HG03565 (cell line): ENCODE measurements at regions not wholly inside any gene's neighbourhood (a gene's known extent, or its start where the extent isn't known, plus 50 kb on each side); places are given as distances from the start of the nearest gene placed in this dataset.

ENCODE experiments used
- ATAC-seq: cut with Tn5 transposase; IDR thresholded peaks from one replicate; pipeline ENCODE4 v1.9.1; 2021; ENCODE audit warnings: mild to moderate bottlenecking, moderate library complexity; ENCODE audit not compliant: unreplicated experiment

DNA sequence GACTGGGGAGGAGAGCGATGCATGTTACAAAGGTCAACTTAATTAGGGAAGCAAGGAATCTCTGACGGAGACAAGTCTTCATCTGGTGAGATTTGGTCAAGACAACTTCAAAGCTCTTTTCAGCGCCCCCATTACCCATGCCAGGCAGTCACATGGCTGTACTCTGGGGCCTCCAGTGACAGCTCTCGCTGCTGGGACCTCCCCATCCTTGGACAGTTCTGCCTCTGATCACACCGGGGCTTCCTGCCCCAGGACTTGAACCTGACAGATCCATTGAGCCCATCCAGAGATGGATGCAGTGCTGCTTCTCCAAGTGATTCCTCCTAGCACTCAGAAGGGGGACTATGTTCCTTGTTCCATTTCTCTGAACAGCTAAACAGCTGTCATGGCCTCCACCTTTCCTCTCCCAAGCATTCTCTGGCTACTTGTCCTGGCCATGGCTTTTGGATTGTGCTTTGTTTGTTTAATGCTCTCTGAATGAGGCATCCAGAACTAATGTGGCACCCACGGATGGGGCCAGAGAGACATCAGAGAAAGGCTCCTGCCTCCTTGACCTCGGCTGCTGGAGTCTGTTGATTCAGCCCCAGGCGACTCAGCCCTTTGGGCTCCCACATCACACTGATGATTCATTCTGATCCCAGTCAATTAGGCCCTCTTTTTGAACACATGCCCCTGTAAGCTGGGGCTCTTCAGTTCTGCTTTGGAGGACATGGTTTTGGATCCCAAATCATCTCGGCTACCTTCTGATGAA, 122.1 kb upstream of the ADAMTS16 start:
- no peak for ATAC-seq

DNA sequence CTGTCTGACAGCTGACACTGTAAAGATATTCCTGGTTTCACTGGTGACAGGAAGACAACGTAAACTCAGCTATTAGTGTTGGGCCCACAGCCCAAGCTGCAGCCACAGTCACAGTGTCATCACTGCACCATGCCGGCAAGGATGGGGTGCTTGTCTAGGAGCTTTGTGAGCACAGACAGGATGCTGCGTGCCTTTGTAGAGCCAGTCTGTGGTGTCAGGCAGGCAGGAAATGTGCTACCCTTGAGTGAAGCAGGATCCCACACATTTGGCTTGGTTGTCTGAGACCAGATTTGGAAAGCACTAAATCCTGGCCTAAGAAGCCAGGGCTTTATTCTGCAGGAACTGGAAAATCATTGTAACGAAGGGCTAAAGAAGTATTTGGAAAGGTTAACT, 121.6 kb upstream of the ADAMTS16 start:
- no peak for ATAC-seq

DNA sequence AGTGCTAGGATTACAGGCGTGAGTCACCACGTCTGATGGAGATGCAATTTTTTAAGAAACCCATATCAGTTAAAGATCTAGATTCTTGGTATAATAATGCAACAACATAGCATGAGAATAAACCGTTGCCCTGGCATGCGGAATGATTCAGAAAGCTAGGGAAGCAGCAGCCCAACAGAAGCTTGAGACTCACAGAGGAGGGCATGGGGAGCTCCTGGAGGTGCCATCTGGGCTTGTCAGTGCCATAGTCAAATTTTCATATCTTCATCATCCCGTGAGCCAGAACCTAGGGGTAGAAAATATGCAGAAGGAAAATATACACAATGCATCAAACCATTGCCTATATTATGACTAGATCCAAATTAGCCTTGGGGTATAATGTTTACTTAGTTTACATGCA, 118.7 kb upstream of the ADAMTS16 start:
- ATAC-seq = no peak

DNA sequence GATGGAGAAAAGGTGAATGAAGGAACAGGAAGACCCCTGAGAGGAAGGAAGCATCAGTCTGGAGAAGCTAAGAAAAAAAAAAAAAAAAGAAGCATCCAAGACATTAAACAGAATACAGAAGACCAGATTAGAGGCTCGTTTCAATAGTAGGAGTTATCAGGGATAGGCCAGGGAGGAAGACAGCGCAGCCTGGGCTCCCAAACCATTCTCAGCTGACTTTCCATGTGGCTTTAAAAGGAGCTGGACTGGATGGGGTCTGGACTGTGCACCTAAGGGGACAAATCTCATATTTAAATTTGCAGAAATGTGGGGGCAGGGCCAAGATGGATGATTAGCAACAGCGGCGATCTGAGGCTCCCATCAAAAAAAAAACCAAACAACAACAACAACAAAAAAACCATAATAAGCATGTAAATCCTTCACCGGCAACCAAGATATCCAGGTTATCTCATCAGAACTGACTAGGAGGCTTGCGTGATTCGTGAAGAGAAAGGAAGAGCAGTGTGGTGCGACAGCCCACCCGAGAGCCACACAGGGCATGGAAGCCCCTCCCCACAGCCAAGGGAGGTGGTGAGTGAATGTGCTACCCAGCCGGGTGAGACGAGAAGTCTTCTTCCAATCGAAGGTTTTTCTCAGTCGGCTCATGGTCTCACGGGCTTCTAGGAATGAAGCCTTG, 114.9 kb upstream of the ADAMTS16 start:
- no peak for ATAC-seq

DNA sequence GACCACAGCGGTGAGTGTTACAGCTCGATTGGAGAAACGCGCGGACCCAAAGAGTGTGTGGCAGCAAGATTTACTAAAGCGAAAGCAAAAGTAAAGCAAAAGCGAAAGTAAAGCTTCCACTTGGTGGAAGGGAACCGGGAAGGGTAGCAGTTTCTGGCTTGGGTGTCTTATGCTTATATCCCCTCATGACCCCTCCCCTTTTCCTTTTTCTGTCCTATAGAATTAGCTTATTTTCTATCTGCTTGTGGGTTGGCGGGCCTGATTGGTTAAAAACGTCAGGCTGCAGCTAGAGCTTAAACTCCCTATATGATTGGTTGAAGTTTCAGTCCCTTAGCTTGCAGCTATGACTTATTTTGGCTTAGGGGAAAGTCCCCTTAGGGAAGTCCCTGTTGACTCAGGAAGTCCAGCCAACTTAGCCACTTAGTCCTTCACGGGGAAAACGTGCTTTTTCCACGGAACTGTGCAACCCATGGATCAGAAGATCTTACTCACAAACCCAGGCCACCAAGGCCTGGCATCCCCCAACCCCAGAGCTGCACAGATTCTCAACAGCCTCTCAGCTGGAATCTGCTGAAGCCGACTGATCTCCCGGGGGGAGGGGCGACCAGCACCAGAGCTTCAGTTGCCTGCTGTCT, 114.2 kb upstream of the ADAMTS16 start:
- ATAC-seq = no peak

DNA sequence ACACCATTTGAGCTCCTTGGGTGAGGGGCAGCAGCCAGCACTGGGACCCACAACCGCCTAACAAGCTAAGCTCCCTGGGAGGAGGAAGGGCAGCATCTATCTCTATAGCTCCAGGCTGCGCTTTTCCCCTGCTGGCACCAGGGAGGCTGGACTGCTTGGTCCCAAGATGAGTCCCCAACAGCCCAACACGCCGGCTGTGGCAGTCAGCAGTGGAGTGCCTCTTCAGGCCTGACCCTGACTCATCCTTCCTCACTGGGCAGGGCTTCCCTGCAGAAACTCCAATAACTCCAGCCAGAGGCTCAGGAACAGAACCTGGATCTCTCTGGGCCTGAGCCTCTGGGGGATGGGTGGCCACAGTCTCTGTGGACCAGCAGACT, 113.7 kb upstream of the ADAMTS16 start:
- no peak for ATAC-seq

DNA sequence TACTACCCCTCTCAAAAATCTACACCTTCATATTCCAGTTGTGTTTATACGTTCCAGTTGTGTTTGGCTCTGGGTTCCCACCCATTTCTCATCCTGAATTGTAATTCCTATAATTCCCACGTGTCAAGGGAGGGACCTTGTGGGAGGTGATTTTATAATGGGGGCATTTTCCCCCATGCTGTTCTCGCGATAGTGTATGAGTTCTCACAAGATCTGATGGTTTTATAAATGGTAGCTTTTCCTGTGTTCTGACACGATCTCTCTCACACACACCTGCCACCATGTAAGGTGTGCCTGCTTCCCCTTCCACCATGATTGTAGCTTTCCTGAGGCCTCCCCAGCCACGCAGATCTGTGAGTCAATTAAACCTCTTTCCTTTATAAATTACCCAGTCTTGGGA, 108.5 kb upstream of the ADAMTS16 start:
- no peak for ATAC-seq

DNA sequence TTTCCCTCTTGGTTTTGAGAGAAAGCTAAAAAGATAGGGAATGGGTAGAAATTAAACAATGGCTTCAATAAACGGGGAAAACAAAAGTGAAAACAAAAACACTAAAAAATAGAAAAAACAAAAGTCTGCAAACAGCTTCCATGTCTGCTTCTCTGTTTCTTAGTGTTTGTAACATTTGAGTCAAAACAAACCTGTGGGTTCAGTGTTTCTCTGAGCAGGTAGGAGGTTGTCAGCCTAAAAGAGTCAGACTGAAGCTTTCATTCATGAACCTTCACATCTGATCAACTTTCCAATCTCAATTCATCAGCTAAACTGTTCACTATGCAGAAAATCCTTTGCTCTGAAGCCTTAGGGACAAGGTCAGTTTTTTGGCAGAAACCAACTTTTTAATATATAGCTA, 102.5 kb upstream of the ADAMTS16 start:
- no peak for ATAC-seq

DNA sequence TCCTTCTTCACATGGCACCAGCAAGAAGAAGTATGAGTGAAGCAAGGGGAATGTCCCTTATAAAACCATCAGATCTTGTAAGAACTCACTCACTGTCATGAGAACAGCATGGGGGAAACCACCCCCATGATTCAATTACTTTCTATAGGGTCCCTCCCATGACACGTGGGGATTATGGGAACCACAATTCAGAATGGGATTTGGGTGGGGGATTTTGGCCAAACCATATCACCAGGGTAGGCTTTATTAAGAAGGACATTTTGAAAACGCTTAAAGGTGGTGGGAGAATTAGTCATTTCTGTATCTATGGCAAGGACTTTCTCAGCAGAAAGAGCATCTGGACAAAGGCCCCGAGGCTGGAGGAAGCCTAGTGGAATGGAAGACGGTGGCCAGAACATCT, 100.2 kb upstream of the ADAMTS16 start:
- peak; percentile 38 for ATAC-seq

DNA sequence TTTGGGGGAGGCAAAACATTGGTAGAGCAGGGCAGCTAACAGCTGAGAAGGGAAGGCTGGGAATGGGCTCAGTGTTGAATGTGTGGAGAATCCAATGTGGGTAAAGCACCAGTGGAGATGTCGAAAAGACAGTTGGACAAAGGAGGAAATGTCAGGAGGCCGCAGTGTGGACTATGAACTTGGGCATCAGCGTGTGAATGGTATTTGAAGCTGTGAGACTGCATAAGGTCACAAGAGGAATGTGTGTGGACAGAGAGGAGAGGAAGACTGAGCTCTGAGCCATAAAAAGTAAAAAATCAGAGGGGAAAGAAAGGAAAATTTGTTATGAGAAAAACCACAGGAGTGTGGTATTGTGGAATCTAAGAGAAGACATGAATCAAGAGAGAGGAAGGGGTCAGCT, 99.4 kb upstream of the ADAMTS16 start:
- no peak for ATAC-seq

DNA sequence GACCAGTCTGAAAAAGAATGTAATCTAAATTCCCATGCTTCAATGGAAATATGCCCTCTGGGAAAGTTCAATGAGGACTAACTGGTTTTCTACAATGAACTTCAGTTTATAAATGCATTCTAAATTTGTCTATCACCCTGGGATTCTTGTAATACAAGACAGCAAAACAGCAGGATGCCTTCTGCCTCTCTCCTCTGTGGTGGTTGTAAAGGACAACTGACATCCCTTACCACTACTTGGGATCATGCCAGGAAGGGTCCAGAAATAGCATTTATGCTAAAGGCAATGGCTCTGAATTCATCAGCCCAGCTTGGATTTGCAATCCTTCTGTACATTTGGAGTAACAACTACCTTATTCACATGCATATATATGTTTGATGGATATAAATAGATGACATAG, 97.3 kb upstream of the ADAMTS16 start:
- no peak for ATAC-seq

DNA sequence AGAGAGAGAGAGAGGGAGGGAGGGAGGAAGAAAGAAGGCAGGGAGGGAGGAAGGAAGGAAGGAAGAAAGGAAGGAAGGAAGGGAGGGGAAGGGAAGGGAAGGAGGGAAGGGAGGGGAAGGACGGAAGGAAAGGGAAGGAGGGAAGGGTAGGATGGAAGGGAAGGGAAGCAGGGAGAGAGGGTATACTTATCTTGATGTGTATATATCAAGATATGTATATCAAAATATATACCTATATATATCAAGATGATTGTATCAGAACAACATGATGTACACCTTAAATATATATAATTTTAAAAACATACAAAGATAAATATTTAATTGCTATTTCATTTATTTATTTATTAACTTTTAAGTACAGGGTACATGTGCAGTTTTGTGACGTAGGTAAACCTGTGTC, 96.8 kb upstream of the ADAMTS16 start:
- no peak for ATAC-seq

DNA sequence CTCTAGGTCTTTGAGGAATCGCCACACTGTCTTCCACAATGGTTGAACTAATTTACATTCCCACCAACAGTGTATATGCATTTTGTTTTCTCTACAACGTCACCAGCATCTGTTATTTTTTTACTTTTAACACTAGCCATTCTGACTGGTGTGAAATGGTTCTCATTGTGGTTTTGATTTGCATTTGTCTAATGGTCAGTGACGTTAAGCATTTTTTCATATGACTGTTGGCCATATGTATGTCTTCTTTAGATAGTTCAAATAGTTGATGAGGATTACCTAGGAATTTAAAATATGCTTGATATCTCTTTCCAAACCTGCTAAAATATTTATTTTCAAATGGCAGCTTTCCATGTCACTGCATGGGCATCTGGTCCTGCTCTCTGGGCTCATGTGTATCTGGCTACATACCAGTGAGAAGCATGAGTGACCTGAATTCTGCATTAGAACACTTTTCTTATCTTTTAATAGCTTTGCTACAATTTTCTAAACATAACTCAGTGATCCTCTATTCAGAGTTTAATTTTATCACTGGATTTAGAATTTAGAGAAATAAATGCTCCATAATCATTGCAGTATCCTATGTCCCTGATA, 95.8 kb upstream of the ADAMTS16 start:
- no peak for ATAC-seq

DNA sequence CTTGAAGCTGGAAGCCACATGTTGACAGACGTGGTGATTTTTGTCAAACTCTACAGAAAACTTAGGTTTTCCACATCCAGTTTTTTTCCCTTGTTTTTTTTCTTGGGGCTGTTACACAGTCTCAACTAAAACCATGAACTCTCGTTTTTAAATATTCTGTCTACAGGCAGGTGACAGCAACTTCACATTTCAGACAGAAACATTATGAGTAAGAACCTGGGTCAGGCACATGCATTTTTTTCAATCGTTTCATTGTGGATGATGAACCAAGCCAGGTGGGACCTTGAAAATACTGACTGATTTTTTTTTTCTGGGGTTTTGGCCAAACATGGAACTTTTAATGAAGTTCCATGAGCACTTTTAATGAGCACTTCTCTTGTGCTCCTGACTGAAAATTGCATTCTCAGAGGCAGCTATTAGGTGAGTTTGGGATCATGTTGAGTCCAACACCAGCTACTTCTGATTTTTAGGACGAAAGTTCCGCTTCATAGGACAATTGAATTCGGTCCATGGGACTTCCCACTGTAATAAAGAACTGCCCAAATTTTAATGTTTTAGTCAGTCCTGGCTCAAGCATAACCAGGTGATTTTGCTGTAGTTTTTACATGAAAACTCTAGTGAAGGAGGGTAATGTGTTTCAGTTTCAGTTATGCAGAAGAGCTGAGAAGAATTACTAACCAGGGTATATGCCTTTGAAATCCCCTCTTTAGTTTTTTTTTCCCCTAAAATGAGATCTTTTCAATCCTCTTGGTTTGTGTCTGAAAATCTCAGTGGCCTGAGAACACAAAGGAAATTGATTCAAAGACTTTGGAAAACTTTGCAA, 93.2 kb upstream of the ADAMTS16 start:
- peak; percentile 83 for ATAC-seq

DNA sequence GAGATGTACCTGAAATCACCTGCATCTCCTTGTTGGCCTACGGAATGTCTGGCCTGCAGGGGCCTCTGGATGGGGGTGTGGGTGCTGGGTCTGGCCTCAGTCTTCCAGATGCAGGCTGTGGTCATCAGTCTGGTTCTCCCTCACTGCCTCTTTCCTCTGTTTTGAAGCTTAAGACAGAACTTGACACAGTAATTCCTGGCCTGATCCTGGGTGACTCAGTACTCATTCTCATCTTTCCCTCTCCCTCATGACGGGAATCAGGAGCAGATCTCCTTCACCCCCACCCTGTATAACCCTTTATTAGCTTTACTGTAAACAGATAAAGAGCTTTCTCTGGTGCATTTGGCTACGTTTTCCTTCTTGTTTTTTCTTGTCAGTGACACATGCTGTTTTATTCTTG, 89.3 kb upstream of the ADAMTS16 start:
- ATAC-seq = no peak

DNA sequence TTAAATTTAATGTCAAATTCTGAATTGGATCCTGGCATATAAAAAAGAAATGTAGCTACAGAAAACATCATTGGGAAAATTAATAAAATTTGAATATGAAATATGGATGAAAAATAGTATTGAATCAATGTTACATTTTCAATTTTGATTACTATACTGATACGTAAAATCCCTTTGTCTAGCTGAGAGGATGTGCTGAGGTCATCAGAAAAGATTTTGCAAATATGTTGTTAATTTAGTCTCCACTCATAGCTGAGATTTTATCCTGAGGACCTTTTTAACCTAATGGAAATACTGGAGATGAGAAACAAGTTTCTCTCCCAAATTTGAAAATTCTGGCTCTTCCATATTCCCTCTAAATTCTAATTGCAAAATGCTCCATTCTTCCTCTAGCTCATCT, 84.4 kb upstream of the ADAMTS16 start:
- no peak for ATAC-seq

DNA sequence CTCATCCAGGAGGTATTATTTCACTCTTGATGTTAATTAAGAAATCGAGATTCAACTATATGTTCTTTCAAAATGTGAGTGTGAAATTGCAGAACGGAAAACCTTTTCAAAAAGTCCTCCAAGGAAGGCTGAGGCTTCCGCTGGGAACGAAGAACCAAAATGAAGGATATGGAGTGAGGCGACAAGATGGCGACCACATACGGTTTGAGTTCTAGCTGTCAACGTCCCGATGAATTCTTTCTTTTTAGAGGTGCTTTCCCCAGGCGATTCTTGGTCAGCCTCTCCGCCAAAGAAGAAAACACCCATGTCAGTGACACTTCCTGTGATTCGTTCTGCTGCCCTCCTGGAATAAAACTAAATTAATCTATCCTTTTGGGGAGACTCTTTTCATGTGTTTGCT, 78.3 kb upstream of the ADAMTS16 start:
- no peak for ATAC-seq

DNA sequence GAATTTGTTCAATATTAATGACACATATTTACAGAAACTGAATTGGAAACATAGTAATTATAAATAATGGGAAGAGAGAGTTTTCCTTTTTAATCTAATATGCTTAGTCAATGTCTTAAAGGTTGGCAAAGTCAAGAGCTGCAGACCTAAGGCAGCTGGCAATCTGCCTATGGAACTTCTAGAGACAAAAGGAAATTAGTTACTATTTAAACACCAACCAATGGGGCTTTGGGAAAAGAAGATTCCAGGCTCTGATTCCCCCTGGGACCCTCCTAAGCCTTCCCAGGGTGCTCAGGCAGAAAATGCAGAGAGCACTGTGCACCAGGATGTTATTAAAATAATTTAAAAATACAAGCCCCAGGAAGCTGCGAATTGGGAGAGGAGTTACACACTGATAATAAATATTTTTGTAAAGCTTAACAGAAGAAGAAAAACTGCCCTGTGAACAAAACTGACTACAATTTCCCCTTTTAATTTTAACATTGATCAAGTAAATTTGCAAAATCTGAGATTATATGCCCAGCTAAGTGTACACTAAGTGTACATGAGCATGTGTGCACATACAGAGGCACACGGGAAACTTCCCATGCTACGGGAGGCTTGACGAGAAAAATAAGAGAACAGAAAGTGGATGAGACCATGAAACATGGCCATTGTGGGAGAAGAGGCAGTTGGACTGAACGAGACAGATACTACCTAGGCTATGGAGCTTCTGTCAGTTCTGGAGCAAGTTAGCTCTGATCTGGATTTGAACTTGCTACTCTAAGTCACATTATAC, 77.4 kb upstream of the ADAMTS16 start:
- ATAC-seq = no peak

DNA sequence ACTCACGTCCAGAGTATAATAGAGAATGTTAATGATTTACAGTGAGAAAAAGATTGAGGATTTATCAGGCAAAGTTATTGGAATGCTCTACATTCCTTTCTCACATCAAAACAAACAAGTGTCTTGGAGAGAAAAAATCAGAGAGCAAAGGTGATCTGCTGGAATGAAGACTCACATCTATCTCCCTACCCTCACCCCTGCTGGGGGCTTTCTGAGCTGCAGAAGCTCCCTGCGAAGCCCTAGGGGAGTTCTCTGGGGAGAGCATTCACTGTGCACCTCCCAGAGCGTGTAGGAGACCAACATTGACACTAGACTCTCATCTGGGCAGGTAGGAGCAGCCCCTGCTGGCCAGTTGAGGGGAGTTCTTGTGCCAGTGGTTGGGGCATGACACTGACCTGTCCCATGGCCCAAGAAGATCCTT, 76.6 kb upstream of the ADAMTS16 start:
- ATAC-seq = peak; percentile 44

DNA sequence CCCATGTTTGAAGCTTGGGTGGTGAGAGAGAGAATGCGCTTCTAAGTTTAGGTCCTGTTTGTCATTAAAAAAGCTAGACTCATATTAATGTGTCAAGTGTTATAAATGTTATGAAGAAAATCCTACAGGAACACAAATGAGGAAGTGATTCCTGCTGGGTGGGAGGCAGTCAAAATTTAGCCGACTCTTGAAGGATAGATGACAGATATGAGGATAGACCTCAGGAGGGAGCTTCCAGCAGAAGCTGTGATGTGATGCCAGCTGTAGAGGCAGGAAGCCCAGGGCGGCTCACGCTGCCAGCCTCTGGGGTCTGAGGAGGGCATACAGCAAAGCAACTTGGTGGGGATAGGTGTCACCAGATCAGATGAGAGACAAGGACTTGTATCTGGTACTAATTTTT, 74.7 kb upstream of the ADAMTS16 start:
- ATAC-seq = no peak
